ENCODE measurements at regions not wholly inside any gene's neighbourhood (a gene's known extent, or its start where the extent isn't known, plus 50 kb on each side); places are given as distances from the start of the nearest gene placed in this dataset.

DNA sequence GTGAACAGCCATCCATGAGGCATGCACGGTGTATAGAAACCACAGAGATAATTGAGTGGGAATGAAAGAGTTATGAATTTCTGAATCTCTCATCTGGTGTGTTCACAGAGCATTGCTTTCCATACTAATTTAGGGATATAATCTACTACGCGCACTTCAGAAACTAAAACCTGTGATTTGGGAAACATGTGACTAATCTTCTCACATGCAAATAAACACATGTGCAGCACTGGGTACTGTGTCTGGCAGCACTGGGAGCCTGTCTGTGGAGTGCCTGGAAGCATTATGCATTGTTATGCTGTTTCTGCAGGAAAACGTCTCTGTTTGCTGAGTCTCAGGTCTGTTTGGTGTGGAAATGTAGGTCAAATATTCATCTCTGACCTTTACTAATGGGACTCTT, 287.3 kb downstream of the CMPK2 start:
- no peak for ATAC-seq
- TF ChIP-seq, protein P1, sequence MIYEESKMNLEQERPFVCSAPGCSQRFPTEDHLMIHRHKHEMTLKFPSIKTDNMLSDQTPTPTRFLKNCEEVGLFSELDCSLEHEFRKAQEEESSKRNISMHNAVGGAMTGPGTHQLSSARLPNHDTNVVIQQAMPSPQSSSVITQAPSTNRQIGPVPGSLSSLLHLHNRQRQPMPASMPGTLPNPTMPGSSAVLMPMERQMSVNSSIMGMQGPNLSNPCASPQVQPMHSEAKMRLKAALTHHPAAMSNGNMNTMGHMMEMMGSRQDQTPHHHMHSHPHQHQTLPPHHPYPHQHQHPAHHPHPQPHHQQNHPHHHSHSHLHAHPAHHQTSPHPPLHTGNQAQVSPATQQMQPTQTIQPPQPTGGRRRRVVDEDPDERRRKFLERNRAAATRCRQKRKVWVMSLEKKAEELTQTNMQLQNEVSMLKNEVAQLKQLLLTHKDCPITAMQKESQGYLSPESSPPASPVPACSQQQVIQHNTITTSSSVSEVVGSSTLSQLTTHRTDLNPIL (CRISPR knock-in tag; IDR thresholded peaks at IDR 0.05; ENCODE audit: low read depth) = no peak

DNA sequence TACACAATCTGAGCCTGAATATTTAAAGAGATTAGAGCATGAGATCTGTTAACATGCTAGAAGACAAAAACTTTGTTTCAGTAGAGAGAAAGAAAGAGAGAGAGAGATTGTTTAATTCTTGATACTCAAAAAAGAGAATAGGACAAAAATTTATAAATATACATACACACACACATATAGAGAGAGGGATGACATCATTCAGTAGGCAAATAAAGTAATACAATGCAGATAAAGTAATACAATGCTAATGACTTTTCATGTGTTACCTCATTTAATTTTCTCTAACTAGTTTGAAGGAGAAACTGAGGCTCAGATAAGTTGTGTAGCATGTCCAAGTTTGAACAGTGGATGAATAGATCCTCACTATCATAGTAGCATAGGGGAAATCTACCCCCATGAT, 286.4 kb downstream of the CMPK2 start:
- ATAC-seq = no peak
- TF ChIP-seq, protein P2, sequence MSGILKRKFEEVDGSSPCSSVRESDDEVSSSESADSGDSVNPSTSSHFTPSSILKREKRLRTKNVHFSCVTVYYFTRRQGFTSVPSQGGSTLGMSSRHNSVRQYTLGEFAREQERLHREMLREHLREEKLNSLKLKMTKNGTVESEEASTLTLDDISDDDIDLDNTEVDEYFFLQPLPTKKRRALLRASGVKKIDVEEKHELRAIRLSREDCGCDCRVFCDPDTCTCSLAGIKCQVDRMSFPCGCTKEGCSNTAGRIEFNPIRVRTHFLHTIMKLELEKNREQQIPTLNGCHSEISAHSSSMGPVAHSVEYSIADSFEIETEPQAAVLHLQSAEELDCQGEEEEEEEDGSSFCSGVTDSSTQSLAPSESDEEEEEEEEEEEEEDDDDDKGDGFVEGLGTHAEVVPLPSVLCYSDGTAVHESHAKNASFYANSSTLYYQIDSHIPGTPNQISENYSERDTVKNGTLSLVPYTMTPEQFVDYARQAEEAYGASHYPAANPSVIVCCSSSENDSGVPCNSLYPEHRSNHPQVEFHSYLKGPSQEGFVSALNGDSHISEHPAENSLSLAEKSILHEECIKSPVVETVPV (CRISPR knock-in tag; IDR thresholded peaks at IDR 0.05) = no peak
- TF ChIP-seq GLIS3 (CRISPR knock-in tag; IDR thresholded peaks at IDR 0.05) (no peak), ZNF70 (CRISPR knock-in tag; IDR thresholded peaks at IDR 0.05) (no peak), ZFP3 (CRISPR knock-in tag; IDR thresholded peaks at IDR 0.05) (no peak), ZNF565 (CRISPR knock-in tag; conservative IDR thresholded peaks at IDR 0.05; ENCODE audit: low read depth) (no peak), TCF4 (CRISPR knock-in tag; IDR thresholded peaks at IDR 0.05; ENCODE audit: borderline replicate concordance) (no peak), RARB (CRISPR knock-in tag; IDR thresholded peaks at IDR 0.05) (no peak), ZNF8 (CRISPR knock-in tag; IDR thresholded peaks at IDR 0.05) (no peak), ISL1 (CRISPR knock-in tag; IDR thresholded peaks at IDR 0.05) (no peak), OSR1 (CRISPR knock-in tag; IDR thresholded peaks at IDR 0.05) (no peak), BACH2 (CRISPR knock-in tag; IDR thresholded peaks at IDR 0.05; ENCODE audit: borderline replicate concordance) (no peak), SNAI2 (CRISPR knock-in tag; IDR thresholded peaks at IDR 0.05) (no peak), ZFP30 (CRISPR knock-in tag; IDR thresholded peaks at IDR 0.05) (no peak), CSDC2 (CRISPR knock-in tag; IDR thresholded peaks at IDR 0.05) (no peak), ESRRG (CRISPR knock-in tag; IDR thresholded peaks at IDR 0.05) (no peak), PPARA (CRISPR knock-in tag; IDR thresholded peaks at IDR 0.05; ENCODE audit: borderline replicate concordance) (no peak)
- TF ChIP-seq, protein P3, sequence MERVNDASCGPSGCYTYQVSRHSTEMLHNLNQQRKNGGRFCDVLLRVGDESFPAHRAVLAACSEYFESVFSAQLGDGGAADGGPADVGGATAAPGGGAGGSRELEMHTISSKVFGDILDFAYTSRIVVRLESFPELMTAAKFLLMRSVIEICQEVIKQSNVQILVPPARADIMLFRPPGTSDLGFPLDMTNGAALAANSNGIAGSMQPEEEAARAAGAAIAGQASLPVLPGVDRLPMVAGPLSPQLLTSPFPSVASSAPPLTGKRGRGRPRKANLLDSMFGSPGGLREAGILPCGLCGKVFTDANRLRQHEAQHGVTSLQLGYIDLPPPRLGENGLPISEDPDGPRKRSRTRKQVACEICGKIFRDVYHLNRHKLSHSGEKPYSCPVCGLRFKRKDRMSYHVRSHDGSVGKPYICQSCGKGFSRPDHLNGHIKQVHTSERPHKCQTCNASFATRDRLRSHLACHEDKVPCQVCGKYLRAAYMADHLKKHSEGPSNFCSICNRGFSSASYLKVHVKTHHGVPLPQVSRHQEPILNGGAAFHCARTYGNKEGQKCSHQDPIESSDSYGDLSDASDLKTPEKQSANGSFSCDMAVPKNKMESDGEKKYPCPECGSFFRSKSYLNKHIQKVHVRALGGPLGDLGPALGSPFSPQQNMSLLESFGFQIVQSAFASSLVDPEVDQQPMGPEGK (CRISPR knock-in tag; IDR thresholded peaks at IDR 0.05; ENCODE audit: borderline replicate concordance) = no peak
- TF ChIP-seq, protein P4, sequence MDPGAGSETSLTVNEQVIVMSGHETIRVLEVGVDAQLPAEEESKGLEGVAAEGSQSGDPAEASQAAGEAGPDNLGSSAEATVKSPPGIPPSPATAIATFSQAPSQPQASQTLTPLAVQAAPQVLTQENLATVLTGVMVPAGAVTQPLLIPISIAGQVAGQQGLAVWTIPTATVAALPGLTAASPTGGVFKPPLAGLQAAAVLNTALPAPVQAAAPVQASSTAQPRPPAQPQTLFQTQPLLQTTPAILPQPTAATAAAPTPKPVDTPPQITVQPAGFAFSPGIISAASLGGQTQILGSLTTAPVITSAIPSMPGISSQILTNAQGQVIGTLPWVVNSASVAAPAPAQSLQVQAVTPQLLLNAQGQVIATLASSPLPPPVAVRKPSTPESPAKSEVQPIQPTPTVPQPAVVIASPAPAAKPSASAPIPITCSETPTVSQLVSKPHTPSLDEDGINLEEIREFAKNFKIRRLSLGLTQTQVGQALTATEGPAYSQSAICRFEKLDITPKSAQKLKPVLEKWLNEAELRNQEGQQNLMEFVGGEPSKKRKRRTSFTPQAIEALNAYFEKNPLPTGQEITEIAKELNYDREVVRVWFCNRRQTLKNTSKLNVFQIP (CRISPR knock-in tag; IDR thresholded peaks at IDR 0.05; ENCODE audit: borderline replicate concordance, low read depth) = no peak

DNA sequence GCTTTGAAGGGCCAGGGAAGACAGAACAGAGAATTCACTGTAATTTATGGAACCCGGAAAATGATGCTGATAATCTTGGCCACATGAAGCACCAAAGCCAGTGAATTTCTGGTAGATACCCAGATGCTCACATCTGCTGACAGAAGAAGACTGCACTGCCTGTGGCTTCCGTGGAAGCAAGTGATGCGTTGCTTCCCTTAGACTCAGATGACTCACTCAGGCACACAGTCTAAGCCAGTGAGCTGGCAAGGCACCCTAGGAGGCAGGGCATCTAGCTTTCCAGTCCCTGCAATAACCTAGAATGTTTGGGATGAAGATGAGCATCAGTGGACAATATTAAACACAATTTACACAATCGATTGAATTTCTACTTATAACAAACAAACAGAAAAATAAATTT, 284.7 kb downstream of the CMPK2 start:
- no peak for ATAC-seq
- TF ChIP-seq ZNF70 (CRISPR knock-in tag; IDR thresholded peaks at IDR 0.05) (no peak), PPARA (CRISPR knock-in tag; IDR thresholded peaks at IDR 0.05; ENCODE audit: borderline replicate concordance) (no peak)

DNA sequence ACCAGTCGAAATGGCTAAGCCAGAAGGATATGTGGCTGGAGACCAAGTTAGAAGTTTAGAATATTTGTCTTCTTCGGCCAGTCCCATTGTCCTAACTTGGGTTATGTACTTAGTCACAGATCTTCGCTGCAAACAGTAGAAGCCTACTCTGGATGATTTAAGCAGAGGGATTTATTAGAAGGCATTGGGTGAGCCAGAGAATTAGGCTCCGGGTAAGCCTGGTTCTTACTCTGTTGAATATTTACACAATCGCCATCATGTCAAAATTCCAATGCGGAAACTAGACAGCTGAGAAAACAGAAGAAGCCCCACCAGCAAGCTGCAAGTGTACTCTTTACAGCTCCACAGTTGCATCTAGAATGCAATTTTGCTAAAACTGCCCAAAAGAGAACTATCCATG, 276.6 kb downstream of the CMPK2 start:
- ATAC-seq = no peak
- no peak for TF ChIP-seq TOX (CRISPR knock-in tag; IDR thresholded peaks at IDR 0.05; ENCODE audit: borderline replicate concordance)
- TF ChIP-seq ZFP30 (CRISPR knock-in tag; IDR thresholded peaks at IDR 0.05) = no peak
- TF ChIP-seq PPARA (CRISPR knock-in tag; IDR thresholded peaks at IDR 0.05; ENCODE audit: borderline replicate concordance) = no peak
- TF ChIP-seq, protein P2 (CRISPR knock-in tag; IDR thresholded peaks at IDR 0.05) = no peak
- TF ChIP-seq, protein P5, sequence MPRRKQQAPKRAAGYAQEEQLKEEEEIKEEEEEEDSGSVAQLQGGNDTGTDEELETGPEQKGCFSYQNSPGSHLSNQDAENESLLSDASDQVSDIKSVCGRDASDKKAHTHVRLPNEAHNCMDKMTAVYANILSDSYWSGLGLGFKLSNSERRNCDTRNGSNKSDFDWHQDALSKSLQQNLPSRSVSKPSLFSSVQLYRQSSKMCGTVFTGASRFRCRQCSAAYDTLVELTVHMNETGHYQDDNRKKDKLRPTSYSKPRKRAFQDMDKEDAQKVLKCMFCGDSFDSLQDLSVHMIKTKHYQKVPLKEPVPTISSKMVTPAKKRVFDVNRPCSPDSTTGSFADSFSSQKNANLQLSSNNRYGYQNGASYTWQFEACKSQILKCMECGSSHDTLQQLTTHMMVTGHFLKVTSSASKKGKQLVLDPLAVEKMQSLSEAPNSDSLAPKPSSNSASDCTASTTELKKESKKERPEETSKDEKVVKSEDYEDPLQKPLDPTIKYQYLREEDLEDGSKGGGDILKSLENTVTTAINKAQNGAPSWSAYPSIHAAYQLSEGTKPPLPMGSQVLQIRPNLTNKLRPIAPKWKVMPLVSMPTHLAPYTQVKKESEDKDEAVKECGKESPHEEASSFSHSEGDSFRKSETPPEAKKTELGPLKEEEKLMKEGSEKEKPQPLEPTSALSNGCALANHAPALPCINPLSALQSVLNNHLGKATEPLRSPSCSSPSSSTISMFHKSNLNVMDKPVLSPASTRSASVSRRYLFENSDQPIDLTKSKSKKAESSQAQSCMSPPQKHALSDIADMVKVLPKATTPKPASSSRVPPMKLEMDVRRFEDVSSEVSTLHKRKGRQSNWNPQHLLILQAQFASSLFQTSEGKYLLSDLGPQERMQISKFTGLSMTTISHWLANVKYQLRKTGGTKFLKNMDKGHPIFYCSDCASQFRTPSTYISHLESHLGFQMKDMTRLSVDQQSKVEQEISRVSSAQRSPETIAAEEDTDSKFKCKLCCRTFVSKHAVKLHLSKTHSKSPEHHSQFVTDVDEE (CRISPR knock-in tag; IDR thresholded peaks at IDR 0.05) = no peak
- no peak for TF ChIP-seq ZNF70 (CRISPR knock-in tag; IDR thresholded peaks at IDR 0.05)
- TF ChIP-seq ESRRG (CRISPR knock-in tag; IDR thresholded peaks at IDR 0.05) = no peak
- TF ChIP-seq, protein P1 (CRISPR knock-in tag; IDR thresholded peaks at IDR 0.05; ENCODE audit: low read depth) = no peak
- no peak for TF ChIP-seq OSR1 (CRISPR knock-in tag; IDR thresholded peaks at IDR 0.05)
- TF ChIP-seq ZFP3 (CRISPR knock-in tag; IDR thresholded peaks at IDR 0.05) = no peak
- TF ChIP-seq ZC3H10 (CRISPR knock-in tag; IDR thresholded peaks at IDR 0.05) = no peak
- TF ChIP-seq GLIS3 (CRISPR knock-in tag; IDR thresholded peaks at IDR 0.05) = no peak
- TF ChIP-seq ARNTL (CRISPR knock-in tag; IDR thresholded peaks at IDR 0.05; ENCODE audit: borderline replicate concordance, low read depth) = no peak
- TF ChIP-seq, protein P4 (CRISPR knock-in tag; IDR thresholded peaks at IDR 0.05; ENCODE audit: borderline replicate concordance, low read depth) = no peak

Data from SK-N-SH treated with all-trans-retinoic acid at 6 μM for 48 hours (cell line).